ENCODE measurements at regions not wholly inside any gene's neighbourhood (a gene's known extent, or its start where the extent isn't known, plus 50 kb on each side); places are given as distances from the start of the nearest gene placed in this dataset.

- Mint-ChIP-seq H3K27ac (no peak overlapping the region), H3K36me3 (no peaks in the 10 kb centered on the region), H3K9me3 (peaks cover 0 to 5% (median 0%) of the 10 kb centered on the region in 11 donors), H3K4me3 (no peak overlapping the region), H3K27me3 (peaks cover 0 to 16% (median 11%) of the 10 kb centered on the region in 5 donors), H3K4me1 (peaks cover 0 to 5% (median 0%) of the 10 kb centered on the region in 7 donors)
- DNase-seq: no peak
- Histone ChIP-seq H3K9me3 (ENCODE audit: control insufficient read depth in 2 of 3, low read length in 3 of 3) (no peaks in the 10 kb centered on the region), H3K27ac (ENCODE audit: low read depth, low read length) (no peak overlapping the region), H3K4me3 (ENCODE audit: low read length) (no peak overlapping the region), H3K4me1 (ENCODE audit: control insufficient read depth in 2 of 2, insufficient read depth in 2 of 2, low read length in 2 of 2) (no peaks in the 10 kb centered on the region), H3K27me3 (ENCODE audit: control insufficient read depth in 2 of 2, insufficient read depth in 2 of 2, low read length in 2 of 2) (no peaks in the 10 kb centered on the region), H3K36me3 (ENCODE audit: control insufficient read depth in 2 of 3, insufficient read depth in 3 of 3, low read length in 3 of 3) (no peaks in the 10 kb centered on the region)
- intact Hi-C loops (cut with micrococcal nuclease): no loop called here
- ChIA-PET POLR2A (no interaction called here), CTCF (no interaction called here)
- no peak for ATAC-seq
Observed at GRCh38 chr3:159817571-159817970, 171.1 kb upstream of the IL12A start.

GRCh38 chr3:159818399-159818798 lies 170.2 kb upstream of the IL12A start:
- Mint-ChIP-seq H3K27me3 (peaks cover 0 to 22% (median 11%) of the 10 kb centered on the region in 5 donors), H3K27ac (no peak overlapping the region), H3K36me3 (no peaks in the 10 kb centered on the region), H3K9me3 (peaks cover 0 to 5% (median 0%) of the 10 kb centered on the region in 11 donors), H3K4me1 (peaks cover 0 to 5% (median 0%) of the 10 kb centered on the region in 7 donors), H3K4me3 (no peak overlapping the region)
- Histone ChIP-seq H3K27ac (ENCODE audit: low read depth, low read length) (no peak overlapping the region), H3K4me1 (ENCODE audit: control insufficient read depth in 2 of 2, insufficient read depth in 2 of 2, low read length in 2 of 2) (no peaks in the 10 kb centered on the region), H3K4me3 (ENCODE audit: low read length) (no peak overlapping the region), H3K27me3 (ENCODE audit: control insufficient read depth in 2 of 2, insufficient read depth in 2 of 2, low read length in 2 of 2) (no peaks in the 10 kb centered on the region), H3K9me3 (ENCODE audit: control insufficient read depth in 2 of 3, low read length in 3 of 3) (no peaks in the 10 kb centered on the region), H3K36me3 (ENCODE audit: control insufficient read depth in 2 of 3, insufficient read depth in 3 of 3, low read length in 3 of 3) (no peaks in the 10 kb centered on the region)
- ATAC-seq: no peak
- POLR2A ChIA-PET: no interaction called here
- no peak for DNase-seq
- CTCF ChIA-PET: no interaction called here
- intact Hi-C loops (cut with micrococcal nuclease): no loop called here

GRCh38 chr3:159818997-159819500 lies 169.6 kb upstream of the IL12A start:
- Mint-ChIP-seq H3K27ac (no peak overlapping the region), H3K4me3 (no peak overlapping the region)
- CTCF ChIA-PET: no interaction called here

GRCh38 chr3:159819676-159820075 lies 169.0 kb upstream of the IL12A start:
- Histone ChIP-seq H3K36me3 (ENCODE audit: control insufficient read depth in 2 of 3, insufficient read depth in 3 of 3, low read length in 3 of 3) (no peaks in the 10 kb centered on the region), H3K4me3 (ENCODE audit: low read length) (no peak overlapping the region), H3K4me1 (ENCODE audit: control insufficient read depth in 2 of 2, insufficient read depth in 2 of 2, low read length in 2 of 2) (no peaks in the 10 kb centered on the region), H3K27me3 (ENCODE audit: control insufficient read depth in 2 of 2, insufficient read depth in 2 of 2, low read length in 2 of 2) (no peaks in the 10 kb centered on the region), H3K9me3 (ENCODE audit: control insufficient read depth in 2 of 3, low read length in 3 of 3) (no peaks in the 10 kb centered on the region), H3K27ac (ENCODE audit: low read depth, low read length) (no peak overlapping the region)
- POLR2A ChIA-PET: no interaction called here
- Mint-ChIP-seq H3K4me3 (no peak overlapping the region), H3K27me3 (peaks cover 0 to 22% (median 11%) of the 10 kb centered on the region in 5 donors), H3K27ac (no peak overlapping the region), H3K9me3 (peaks cover 0 to 5% (median 0%) of the 10 kb centered on the region in 11 donors), H3K4me1 (no peaks in the 10 kb centered on the region), H3K36me3 (no peaks in the 10 kb centered on the region)
- ATAC-seq (no peak), DNase-seq (no peak)
- intact Hi-C loops (cut with micrococcal nuclease): no loop called here
- CTCF ChIA-PET: no interaction called here

More at GRCh38 chr3:159818997-159819500, 169.6 kb upstream of the IL12A start:
- Histone ChIP-seq H3K27me3 (ENCODE audit: control insufficient read depth in 2 of 2, insufficient read depth in 2 of 2, low read length in 2 of 2) (no peaks in the 10 kb centered on the region), H3K4me3 (ENCODE audit: low read length) (no peak overlapping the region), H3K27ac (ENCODE audit: low read depth, low read length) (no peak overlapping the region), H3K4me1 (ENCODE audit: control insufficient read depth in 2 of 2, insufficient read depth in 2 of 2, low read length in 2 of 2) (no peaks in the 10 kb centered on the region), H3K36me3 (ENCODE audit: control insufficient read depth in 2 of 3, insufficient read depth in 3 of 3, low read length in 3 of 3) (no peaks in the 10 kb centered on the region), H3K9me3 (ENCODE audit: control insufficient read depth in 2 of 3, low read length in 3 of 3) (no peaks in the 10 kb centered on the region)
- intact Hi-C loops (cut with micrococcal nuclease): no loop called here
- Mint-ChIP-seq H3K36me3 (no peaks in the 10 kb centered on the region), H3K9me3 (peaks cover 0 to 5% (median 0%) of the 10 kb centered on the region in 11 donors), H3K27me3 (peaks cover 0 to 22% (median 11%) of the 10 kb centered on the region in 5 donors), H3K4me1 (peaks cover 0 to 2% (median 0%) of the 10 kb centered on the region in 7 donors)
- ATAC-seq (no peak), DNase-seq (no peak)
- POLR2A ChIA-PET: no interaction called here

GRCh38 chr3:159821110-159821509 lies 167.5 kb upstream of the IL12A start:
- H3K27me3 Mint-ChIP-seq: peaks cover 0 to 29% (median 11%) of the 10 kb centered on the region in 5 donors
- H3K27ac ChIP-seq (ENCODE audit: low read depth, low read length): no peak overlapping the region
- no peak for ATAC-seq
- H3K9me3 Mint-ChIP-seq: peaks cover 0 to 5% (median 0%) of the 10 kb centered on the region in 11 donors
- intact Hi-C loops (cut with micrococcal nuclease): no loop called here
- H3K4me3 ChIP-seq (ENCODE audit: low read length): no peak overlapping the region
- CTCF ChIA-PET: no interaction called here
- DNase-seq: no peak
- no peaks in the 10 kb centered on the region for H3K4me1 ChIP-seq (ENCODE audit: control insufficient read depth in 2 of 2, insufficient read depth in 2 of 2, low read length in 2 of 2)
- H3K36me3 ChIP-seq (ENCODE audit: control insufficient read depth in 2 of 3, insufficient read depth in 3 of 3, low read length in 3 of 3): no peaks in the 10 kb centered on the region
- no peak overlapping the region for H3K27ac Mint-ChIP-seq
- H3K4me1 Mint-ChIP-seq: no peaks in the 10 kb centered on the region
- H3K9me3 ChIP-seq (ENCODE audit: control insufficient read depth in 2 of 3, low read length in 3 of 3): no peaks in the 10 kb centered on the region
- H3K4me3 Mint-ChIP-seq: no peak overlapping the region
- no peaks in the 10 kb centered on the region for H3K27me3 ChIP-seq (ENCODE audit: control insufficient read depth in 2 of 2, insufficient read depth in 2 of 2, low read length in 2 of 2)
- no peaks in the 10 kb centered on the region for H3K36me3 Mint-ChIP-seq
- POLR2A ChIA-PET: no interaction called here

- no peak overlapping the region for H3K27ac Mint-ChIP-seq
- no peaks in the 10 kb centered on the region for H3K4me1 ChIP-seq (ENCODE audit: control insufficient read depth in 2 of 2, insufficient read depth in 2 of 2, low read length in 2 of 2)
- no peak overlapping the region for H3K4me3 ChIP-seq (ENCODE audit: low read length)
- H3K9me3 ChIP-seq (ENCODE audit: control insufficient read depth in 2 of 3, low read length in 3 of 3): no peaks in the 10 kb centered on the region
- intact Hi-C loops (cut with micrococcal nuclease): no loop called here
- ATAC-seq (no peak), DNase-seq (no peak)
- H3K27me3 Mint-ChIP-seq: peaks cover 0 to 29% (median 7%) of the 10 kb centered on the region in 5 donors
- no peaks in the 10 kb centered on the region for H3K27me3 ChIP-seq (ENCODE audit: control insufficient read depth in 2 of 2, insufficient read depth in 2 of 2, low read length in 2 of 2)
- ChIA-PET CTCF (no interaction called here), POLR2A (no interaction called here)
- H3K4me1 Mint-ChIP-seq: no peaks in the 10 kb centered on the region
- no peak overlapping the region for H3K27ac ChIP-seq (ENCODE audit: low read depth, low read length)
- no peaks in the 10 kb centered on the region for H3K36me3 ChIP-seq (ENCODE audit: control insufficient read depth in 2 of 3, insufficient read depth in 3 of 3, low read length in 3 of 3)
- H3K9me3 Mint-ChIP-seq: peaks cover 0 to 2% (median 0%) of the 10 kb centered on the region in 11 donors
- H3K36me3 Mint-ChIP-seq: no peaks in the 10 kb centered on the region
- H3K4me3 Mint-ChIP-seq: no peak overlapping the region
Observed at GRCh38 chr3:159821736-159822135, 166.9 kb upstream of the IL12A start.

- intact Hi-C loops (cut with micrococcal nuclease): no loop called here
- ChIA-PET CTCF (no interaction called here), POLR2A (no interaction called here)
- Histone ChIP-seq H3K9me3 (ENCODE audit: control insufficient read depth in 2 of 3, low read length in 3 of 3) (no peaks in the 10 kb centered on the region), H3K4me1 (ENCODE audit: control insufficient read depth in 2 of 2, insufficient read depth in 2 of 2, low read length in 2 of 2) (peaks cover 0 to 3% of the 10 kb centered on the region in 2 donors), H3K27ac (ENCODE audit: low read depth, low read length) (no peak overlapping the region), H3K36me3 (ENCODE audit: control insufficient read depth in 2 of 3, insufficient read depth in 3 of 3, low read length in 3 of 3) (no peaks in the 10 kb centered on the region), H3K27me3 (ENCODE audit: control insufficient read depth in 2 of 2, insufficient read depth in 2 of 2, low read length in 2 of 2) (no peaks in the 10 kb centered on the region), H3K4me3 (ENCODE audit: low read length) (no peak overlapping the region)
- H3K36me3 Mint-ChIP-seq: no peaks in the 10 kb centered on the region
- no peak overlapping the region for H3K4me3 Mint-ChIP-seq
- H3K9me3 Mint-ChIP-seq: peaks cover 0 to 2% (median 0%) of the 10 kb centered on the region in 11 donors
- H3K4me1 Mint-ChIP-seq: peaks cover 0 to 2% (median 0%) of the 10 kb centered on the region in 7 donors
- H3K27me3 Mint-ChIP-seq: peaks cover 0 to 29% (median 9%) of the 10 kb centered on the region in 5 donors
- no peak overlapping the region for H3K27ac Mint-ChIP-seq
- ATAC-seq (no peak), DNase-seq (no peak)
Observed at GRCh38 chr3:159823780-159824179, 164.9 kb upstream of the IL12A start.
